MV-4-11 (cell line): ENCODE measurements at regions not wholly inside any gene's neighbourhood (a gene's known extent, or its start where the extent isn't known, plus 50 kb on each side); places are given as distances from the start of the nearest gene placed in this dataset.

ENCODE experiments used
- DNase-seq: peaks from one replicate; lab custom pipeline; 2025; lab: John Stamatoyannopoulos, UW

DNA sequence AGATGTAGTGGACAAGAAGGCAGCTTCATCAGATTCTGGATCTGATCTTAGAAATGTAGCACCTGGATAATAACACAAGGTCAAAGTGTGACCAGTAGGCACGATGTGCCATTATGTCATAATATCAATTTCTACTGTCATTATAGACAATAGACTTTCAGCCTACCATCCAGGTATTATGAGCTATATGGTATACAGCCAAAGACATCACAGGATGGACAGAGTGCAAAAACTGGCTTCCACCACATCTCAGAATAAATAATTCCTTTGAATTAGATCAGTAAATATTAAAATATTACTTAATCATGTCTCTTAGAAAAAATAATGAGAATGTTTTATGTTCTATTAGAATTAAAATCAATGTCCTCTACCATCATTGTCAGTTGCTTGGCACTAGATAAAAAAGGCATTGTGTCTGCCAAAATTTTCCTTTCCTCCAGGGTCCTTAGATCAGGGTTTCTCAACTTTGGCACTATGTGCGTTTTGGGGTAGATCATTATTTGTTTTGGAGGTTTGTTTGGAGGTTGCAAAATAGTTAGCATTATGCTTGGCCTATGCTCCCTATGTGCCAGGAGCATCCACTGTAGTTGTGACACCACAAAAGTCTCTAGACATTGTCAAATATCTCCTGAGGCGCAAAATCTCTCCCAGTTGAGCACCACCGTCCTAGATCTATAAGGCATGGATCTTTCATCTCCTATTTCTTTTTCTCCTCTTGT is 86.7 kb upstream of the NRIP1 start:
- DNase-seq: no peak

DNA sequence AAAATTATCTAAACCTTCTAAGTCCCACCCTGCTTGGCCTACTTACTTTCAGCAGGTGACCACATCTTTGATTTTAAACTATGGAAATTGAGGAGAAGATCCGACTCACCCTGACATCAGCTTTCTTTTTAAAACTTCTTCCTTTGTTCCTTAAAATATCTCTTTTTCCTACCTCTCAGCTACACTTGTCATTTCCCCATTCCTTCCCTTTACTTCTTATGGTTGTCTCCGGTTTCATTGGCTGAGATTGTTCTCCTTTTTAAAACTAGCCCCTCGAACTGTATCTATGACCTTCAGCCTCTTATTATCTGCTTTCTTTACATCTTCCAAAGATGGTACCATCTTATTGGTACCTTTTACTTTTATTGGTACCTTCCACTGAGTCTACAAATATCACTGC is 87.8 kb upstream of the NRIP1 start:
- DNase-seq: peak; percentile 16

DNA sequence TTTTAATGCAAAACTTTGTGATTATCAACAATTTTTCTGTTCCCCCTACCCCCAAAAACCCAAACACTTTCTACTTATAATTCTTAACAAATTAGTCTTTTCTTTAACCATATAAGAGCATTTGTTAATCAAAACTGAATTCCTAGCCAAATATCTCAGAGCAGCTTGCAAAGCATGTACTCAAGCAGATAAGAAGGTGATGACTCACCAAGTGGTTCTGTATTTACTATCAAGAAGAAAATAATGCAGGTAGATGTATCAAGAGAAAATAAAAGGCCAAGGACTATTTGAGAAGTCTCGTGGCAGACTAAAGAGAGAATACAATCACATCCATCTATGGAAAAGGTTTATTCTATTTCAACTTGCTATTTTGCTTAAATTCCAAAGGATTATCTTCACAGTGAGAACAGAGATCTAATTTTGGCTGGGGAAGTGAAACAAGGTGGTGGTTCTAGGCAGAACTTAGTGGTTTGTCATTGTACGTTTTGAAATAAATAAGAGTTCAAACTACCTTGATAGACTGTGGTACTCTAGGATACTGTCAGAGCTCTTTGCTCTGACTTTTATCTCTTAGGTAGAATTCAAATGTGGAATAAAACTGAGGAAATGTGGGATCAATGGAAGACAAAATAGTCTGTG is 94.7 kb upstream of the NRIP1 start:
- peak; percentile 82 for DNase-seq

DNA sequence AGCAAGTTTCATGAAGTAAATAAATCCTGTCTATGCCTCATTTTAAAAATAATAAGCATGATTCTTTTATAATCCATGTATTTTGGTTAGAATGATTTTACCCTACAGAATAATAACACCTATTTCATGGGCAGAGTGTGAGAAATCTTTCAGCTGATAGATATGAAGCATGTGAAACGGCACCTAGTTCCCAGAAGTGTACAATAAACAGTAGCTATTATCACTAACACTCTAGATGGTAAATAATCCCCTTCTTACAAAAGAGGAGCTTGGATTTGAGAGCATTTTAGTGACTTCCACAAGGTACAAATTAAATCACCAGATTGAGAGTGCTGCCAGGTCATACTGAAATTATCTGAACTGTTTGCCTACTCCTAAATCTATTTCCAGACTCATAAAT is 95.3 kb upstream of the NRIP1 start:
- DNase-seq: no peak

DNA sequence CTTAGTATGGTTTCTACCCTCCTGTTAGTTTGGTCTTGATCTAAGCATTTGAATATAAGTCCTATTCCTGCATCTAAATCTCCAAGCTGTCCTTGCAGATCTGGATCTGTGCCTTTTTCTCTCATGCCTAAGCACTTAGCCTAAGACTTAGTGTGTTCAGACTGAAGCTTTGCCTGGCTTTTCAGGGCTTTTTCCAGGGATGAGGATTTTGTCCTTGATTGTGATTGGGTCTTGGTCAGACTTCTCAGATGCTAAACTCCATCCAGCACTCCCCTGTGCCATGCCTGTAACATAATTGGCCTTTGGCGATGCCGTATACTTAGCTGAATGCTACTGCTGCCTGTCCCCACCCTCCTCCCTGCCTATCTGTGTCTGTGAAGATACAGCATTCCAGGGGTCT is 98.1 kb upstream of the NRIP1 start:
- DNase-seq: no peak

DNA sequence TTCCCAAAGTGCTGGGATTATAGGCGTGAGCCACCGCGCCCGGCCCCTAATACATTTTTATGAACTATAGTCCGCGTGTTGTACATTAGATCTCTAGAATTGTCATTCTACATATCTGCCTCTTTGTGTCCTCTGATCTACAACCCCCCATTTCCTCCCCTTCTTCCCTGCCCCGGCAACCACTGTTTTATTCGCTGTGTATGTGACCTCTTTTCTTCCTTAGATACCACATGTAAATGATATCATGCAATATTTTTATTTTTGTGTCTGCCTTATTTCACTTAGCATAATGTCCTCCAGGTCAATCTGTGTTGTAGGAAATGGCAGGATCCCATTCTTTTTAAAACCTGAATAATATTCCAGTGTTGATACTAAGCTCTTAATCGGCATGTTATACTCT is 99.5 kb upstream of the NRIP1 start:
- DNase-seq: no peak

DNA sequence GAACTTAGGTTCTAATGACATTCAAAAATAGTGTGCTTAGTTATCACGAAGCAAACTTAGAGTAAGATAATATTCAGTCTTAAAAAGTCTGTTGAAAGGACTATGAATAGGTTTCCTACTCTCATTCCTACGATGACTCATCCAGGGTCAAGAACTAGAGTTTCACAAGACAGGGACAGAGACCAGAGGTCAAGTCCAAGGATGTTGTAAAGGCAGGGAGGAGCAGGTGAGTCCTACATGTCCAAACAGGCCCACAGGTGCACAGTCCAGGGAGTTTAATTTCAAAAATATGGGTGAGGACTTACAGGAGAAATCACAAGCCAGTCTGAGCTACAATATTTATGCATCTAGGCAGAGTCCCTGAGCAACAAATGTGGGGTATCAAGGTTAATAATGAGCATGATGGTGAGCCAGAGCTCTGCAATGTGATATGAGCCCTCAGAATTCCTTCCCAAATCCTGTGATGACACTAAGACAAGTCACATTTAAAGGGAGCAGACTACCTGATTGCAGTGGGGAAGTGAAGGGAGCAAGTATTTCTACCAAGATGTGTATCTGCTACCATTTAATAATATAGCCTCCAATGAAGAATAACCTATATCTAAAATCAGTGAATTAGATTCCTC is 100.0 kb upstream of the NRIP1 start:
- peak; percentile 30 for DNase-seq

DNA sequence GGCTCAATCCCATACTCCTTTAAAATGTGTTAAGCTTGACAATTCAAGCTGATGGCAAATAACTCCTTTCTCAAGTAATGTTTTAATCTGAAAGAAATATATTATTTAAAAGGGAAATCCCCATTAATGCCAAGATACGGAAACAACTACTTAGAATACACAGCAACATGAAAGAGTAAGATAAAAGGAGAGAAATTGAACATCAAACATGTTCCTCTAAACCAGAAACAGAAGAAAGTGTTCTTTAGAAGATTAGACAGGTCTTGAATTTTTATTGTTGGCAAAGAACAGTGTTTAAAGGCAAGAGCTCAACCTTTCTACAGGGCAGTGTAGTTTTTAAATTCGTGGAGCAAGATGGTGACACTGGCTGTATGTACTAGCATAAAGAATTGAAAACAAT is 105.8 kb upstream of the NRIP1 start:
- DNase-seq: no peak

DNA sequence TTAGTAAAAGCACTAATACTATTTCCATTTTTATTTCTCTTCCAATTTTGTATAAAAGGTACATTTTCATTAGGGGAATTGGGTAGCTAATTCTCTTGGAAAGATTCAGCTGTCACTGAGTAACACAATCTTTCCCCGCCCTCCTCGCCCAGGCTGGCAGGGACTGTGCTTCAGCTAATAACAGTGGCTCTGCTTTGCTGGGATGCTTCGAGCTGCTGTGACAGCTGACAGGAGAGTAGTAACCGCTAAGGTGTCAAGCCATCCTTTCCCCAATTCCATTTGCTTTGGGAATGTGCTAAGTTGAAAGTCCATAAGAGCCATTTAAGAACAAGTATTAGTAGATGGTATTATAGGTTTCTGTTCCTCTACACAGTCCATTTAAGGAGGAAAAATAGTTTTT is 106.7 kb upstream of the NRIP1 start:
- DNase-seq: no peak

DNA sequence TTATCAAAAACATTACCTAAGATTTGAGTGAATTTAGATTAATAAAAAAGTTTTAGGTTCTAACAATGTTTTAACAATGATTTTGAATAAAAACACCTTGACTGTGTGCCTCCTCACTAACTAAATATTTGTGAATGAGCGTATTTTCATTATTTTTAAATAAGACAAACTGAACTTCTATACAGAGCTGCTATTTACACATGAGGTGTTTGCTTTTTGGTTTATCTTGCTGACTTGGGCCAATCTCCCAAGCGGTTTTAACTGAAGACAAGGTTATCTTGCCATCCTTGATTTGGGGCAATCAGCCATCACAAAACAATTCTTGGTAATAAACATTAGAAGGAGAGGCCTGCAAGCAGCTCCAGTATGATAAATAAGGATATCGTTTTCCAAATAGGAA is 108.2 kb upstream of the NRIP1 start:
- DNase-seq: no peak

DNA sequence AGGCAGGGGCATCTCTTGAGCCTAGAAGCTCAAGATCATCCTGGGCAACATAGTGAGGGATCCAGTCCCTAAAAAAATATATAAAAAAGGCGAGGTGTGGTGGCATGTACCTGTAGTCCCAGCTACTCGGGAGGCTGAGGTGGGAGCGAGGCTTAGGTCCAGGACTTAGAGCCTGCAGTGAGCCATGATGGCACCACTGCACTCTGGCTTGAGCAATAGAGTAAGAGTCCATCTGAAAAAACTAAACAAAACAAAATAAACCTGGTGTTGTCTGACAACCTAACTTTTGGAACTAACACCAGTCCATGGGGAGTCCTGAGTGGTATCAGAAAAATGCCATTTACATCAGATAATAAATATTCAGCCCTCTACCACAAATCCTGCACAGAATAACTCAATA is 110.1 kb upstream of the NRIP1 start:
- no peak for DNase-seq

DNA sequence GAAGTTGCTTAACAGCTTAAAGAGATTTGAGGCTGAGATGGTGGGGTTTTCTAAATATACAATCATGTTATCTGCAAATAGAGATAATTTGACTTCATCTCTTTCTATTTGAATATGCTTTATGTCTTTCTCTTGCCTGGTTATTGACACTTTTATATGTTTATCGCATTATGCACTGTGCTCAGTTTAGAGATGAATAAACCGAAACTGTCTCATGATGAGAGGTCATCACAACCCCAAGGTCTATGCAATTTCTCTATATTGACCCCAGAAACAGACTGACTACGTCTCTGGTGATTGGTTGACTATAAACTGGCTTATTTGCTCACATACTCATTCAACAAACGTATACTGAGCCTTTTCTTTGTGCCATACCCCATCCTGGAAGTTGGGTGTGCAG is 117.9 kb upstream of the NRIP1 start:
- DNase-seq: no peak

DNA sequence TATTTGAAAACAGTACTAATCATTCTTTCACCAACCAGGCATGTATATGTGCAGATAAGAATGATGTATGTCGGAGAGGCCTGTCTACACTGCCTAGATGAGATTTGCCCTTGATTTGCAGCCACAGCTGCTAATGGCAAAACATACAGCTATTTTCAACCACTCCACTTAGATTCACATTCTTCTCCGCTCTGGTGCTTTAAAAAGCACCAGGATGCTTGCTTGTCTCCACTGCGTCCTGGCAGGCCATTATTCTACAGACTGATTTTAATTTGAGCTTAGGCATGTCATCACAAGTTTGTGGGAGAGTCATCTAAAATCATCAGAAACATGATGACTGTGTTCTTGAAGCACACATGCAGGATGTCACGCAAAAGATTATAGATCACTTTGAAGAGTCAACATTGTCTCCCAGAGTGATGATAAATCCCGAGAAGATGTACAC is 119.0 kb upstream of the NRIP1 start:
- DNase-seq: no peak

DNA sequence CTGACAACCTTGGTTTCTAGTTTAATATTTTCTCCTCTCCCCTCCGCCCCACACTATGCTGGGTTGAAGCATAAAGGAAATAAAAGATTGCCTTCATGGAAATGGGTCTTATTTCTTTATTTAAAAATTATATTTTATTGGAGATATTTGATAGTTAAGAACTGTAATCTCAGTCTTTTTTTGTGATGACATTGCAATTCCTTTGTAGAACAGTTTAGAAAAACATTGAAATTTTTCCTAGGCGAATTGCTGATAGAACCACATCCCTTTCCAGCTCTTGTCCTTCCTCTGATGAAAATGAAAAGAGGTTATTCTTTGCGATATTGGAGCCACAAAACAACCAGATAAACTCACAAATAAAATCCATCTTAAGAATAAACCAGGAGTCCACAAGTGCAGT is 125.6 kb upstream of the NRIP1 start:
- DNase-seq: no peak

DNA sequence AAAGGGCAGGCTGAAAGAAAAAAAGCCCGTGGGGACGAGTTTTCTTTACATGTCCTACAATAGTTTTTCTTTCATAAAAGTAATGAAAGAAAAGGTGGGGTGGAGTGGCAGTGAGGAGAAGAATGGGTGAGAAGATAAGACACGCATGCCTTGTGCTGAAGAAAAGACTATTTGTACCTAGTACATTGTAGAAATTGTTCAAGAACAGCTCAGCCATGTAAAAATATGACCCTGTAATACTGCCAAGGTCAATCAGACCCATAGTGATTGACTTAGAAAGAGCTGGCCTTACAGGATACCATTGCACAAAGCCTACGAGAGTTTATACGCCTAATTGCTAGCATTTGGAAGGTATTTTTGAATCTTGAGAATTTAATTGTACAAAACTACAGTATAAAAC is 126.0 kb upstream of the NRIP1 start:
- no peak for DNase-seq

DNA sequence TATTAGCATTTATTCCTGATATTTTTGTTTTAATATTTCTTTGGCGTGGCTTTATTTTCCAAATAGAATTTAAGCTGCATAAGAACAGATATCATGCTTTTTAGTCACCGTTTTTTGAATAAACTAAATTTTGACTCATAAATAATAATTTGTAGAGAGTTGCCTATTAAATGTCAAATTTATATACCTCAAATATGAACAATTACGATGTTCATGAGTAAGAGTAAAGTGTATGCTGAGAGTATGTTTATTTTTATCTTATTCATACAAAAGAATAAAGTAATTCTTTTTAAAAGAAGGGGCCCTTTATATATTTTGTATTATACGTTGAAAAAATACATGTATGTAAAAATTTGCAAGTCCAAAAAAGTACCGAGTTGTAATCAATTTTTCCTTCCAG is 126.5 kb upstream of the NRIP1 start:
- no peak for DNase-seq

DNA sequence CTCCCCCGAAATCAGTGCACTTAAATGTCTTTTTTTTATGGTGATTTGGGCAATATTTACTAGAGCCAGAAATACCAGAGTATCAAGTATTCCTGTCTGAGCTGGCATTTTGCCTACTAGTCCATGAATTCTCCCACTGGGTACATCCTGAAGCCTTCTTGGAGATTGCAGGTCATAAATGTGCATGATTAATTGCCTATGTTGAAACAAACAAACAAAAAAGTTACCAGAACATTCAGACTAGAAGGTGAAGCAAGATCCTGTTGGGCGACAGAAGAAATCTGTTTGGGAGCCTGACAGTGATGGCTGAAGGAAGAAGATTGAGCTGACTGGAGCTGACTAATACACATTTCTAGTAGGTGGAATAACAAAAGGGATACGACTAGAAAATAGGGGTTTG is 127.4 kb upstream of the NRIP1 start:
- no peak for DNase-seq

DNA sequence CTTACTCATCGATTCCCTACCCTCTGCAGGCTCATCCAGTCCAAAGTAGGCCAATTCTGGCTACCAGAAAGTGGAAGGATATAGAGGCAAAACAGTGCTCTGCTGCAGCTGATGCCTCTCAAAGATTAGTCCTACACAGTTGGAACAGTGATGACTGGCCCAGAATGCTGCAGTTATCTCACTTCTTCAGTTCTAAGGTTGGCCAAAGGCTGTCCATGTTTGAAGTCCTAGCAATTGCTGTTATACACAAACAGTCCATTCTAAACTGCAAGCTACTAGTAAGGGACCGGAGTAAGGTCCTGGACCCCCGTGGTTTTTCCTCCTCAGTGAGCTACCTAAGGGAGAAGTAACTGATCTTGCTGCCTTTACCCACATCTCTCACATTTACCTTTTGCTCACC is 129.1 kb upstream of the NRIP1 start:
- DNase-seq: no peak

DNA sequence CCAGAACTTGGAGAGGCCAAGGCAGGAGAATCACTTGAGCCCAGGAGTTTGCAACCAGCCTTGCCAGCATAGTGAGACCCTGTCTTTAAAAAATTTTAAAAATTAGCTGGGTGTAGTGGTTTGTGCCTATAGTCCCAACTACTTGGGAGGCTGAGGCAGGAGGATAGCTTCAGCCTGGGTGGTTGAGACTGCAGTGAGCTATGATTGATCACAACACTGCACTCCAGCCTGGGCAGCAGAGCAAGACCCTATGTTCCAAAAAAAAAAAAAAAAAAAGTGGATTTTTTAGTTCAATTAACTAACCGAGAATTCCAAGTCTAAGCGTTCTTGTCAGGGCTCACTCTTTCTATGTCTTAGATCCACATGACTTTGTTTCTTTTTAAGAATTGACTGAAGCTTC is 130.3 kb upstream of the NRIP1 start:
- DNase-seq: no peak

DNA sequence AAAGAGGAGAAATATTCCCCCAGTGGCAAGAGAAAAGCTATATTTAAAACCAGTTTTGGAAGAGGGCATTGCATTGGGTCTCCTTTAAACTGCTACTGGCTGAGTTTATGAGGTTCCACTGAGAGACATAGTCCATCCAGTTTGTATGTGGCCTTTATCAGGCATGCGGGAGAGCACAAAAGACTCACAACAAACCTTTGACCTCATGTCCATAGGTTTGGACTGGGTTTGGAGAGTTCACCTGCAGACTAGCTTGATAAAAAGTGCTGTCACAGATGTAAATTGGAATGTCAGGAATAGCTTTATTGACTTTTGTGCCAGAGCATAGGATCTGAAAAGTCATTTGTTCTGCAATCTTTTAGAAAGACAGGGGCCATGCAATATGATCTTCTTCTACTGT is 131.0 kb upstream of the NRIP1 start:
- DNase-seq: no peak

DNA sequence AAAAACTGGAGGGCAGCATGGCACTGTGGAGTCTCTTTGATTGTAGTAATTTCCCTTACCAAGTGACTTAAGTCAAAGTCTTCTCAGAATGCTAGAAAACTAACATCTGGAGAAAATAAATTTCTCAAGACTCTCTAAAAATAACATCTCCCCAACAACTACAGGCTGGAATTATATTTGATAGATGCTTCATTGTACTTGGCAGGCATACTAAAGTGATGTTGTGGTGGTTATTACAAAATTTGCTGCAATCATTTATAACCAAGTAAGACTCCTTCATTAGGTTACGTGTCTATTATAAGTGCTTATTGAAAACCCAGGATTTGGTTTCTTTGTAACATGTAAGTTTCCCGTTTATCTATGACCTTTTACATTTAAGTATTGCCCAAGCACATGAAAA is 132.9 kb upstream of the NRIP1 start:
- no peak for DNase-seq

DNA sequence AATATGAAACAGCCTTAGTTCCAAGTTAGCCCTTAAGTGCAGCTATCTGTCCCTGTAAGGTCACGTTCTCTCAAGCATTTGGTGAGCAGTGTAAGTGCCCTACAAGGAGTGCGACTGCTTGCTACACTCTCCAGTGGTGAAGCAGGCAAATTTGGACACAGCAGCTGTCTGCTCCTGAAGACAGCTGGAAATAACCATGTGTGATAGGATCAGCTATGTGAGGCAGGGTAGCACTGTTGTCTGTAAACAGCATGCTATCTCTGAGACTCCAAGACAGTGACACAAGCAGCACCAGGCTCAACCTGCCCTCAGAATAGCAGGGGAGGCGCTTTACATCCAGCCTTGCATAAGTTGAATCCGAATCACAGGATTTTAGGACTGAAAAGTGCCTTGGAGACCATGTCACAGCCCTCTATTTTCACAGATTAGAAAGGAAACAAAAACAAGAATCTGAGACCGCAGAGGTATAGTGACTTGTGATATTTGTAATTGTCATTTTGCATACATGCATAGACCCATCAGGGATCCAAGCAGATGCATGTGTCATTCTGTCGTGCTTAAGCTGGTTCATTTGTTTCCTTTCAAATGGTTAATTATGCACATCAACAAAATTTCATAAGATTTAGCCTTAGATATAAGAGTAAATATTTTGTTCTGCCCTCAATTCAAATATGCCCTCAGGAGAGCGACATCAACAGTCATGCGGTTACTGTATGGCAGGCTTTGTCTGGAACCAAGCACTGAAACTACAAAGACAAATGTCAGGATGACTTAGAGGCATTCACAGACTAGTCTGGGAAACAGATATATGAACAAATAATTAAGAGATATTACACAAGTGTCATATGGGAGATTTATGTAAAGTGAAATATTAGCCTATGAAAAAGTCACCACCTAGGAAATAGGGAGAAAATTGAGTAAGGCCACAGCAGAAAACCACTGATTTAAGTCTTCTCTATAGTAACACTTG is 134.9 kb upstream of the NRIP1 start:
- DNase-seq: no peak
